ENCODE measurements at regions not wholly inside any gene's neighbourhood (a gene's known extent, or its start where the extent isn't known, plus 50 kb on each side); places are given as distances from the start of the nearest gene placed in this dataset.

DNA sequence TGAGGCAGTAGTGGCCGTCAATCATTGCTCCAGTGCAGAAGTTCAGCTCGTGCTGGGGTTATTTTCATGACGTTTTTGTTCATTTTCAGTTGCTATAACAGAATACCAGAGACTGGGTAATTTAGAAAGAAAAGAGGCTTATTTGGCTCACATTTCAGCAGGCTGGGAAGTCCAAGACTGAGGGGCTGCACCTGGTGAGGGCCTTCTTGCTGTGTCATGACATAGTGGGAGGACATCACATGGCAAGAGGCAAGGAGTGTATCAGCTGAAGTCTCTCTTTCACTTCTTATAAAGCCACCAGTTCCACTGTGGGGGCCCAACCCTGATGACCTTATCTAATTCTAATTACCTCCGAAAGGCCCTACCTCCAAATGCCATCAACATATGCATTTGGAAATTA lies 58.0 kb upstream of the DPP10 start:
- Histone ChIP-seq H3K36me3 (ENCODE audit: insufficient read depth, low read length) (no peaks in the 10 kb centered on the region), H3F3A (ENCODE audit: insufficient read depth, low read length) (no peaks in the 10 kb centered on the region), H3K9ac (ENCODE audit: low read length) (no peak overlapping the region), H3K9me2 (ENCODE audit: low read depth, low read length) (no peaks in the 10 kb centered on the region), H3K9me3 (ENCODE audit: low read length) (no peaks in the 10 kb centered on the region), H2AFZ (ENCODE audit: low read length) (no peak overlapping the region), H3K27me3 (ENCODE audit: insufficient read depth, low read length) (no peaks in the 10 kb centered on the region), H3K4me2 (ENCODE audit: low read length) (no peak overlapping the region), H3K4me3 (ENCODE audit: low read depth, low read length, poor library complexity, severe bottlenecking) (no peak overlapping the region), H4K20me1 (ENCODE audit: insufficient read depth, low read length) (no peaks in the 10 kb centered on the region), H3K4me1 (ENCODE audit: insufficient read depth, low read length, severe bottlenecking) (no peaks in the 10 kb centered on the region), H3K79me2 (ENCODE audit: insufficient read depth, low read length) (no peaks in the 10 kb centered on the region), H3K27ac (ENCODE audit: low read depth, low read length, poor library complexity, severe bottlenecking) (no peak overlapping the region)
- no peak for TF ChIP-seq EZH2 (IDR thresholded peaks at IDR 0.05; ENCODE audit: borderline replicate concordance, low read length)
- TF ChIP-seq, protein P1, sequence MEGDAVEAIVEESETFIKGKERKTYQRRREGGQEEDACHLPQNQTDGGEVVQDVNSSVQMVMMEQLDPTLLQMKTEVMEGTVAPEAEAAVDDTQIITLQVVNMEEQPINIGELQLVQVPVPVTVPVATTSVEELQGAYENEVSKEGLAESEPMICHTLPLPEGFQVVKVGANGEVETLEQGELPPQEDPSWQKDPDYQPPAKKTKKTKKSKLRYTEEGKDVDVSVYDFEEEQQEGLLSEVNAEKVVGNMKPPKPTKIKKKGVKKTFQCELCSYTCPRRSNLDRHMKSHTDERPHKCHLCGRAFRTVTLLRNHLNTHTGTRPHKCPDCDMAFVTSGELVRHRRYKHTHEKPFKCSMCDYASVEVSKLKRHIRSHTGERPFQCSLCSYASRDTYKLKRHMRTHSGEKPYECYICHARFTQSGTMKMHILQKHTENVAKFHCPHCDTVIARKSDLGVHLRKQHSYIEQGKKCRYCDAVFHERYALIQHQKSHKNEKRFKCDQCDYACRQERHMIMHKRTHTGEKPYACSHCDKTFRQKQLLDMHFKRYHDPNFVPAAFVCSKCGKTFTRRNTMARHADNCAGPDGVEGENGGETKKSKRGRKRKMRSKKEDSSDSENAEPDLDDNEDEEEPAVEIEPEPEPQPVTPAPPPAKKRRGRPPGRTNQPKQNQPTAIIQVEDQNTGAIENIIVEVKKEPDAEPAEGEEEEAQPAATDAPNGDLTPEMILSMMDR (IDR thresholded peaks at IDR 0.05; ENCODE audit: low read length), result no peak

DNA sequence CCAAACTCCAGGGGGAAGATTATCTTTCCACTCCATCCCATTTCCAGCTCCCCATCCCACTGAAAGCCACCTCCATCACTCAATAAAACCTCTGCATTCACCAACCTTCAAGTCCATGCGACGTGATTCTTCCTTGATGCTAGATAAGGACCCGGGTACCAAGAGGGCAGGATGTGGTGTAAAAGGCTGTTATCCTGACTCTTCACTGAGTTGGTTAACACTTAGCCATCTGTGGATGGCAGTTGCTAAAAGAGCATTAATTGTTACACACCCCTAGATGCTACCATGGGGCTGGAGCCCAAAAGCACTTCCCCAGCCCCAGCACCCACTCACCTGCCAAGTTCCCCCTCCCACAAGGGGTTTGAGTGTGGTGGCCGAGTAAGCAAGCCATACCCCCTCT lies 53.4 kb upstream of the DPP10 start:
- no peak overlapping the region for H3K9ac ChIP-seq (ENCODE audit: low read length)
- no peak overlapping the region for H3K4me2 ChIP-seq (ENCODE audit: low read length)
- H3K36me3 ChIP-seq (ENCODE audit: insufficient read depth, low read length), result no peaks in the 10 kb centered on the region
- TF ChIP-seq, protein P1 (IDR thresholded peaks at IDR 0.05; ENCODE audit: low read length), result no peak
- no peak for TF ChIP-seq EZH2 (IDR thresholded peaks at IDR 0.05; ENCODE audit: borderline replicate concordance, low read length)
- H3K4me1 ChIP-seq (ENCODE audit: insufficient read depth, low read length, severe bottlenecking), result no peaks in the 10 kb centered on the region
- H3K27me3 ChIP-seq (ENCODE audit: insufficient read depth, low read length), result no peaks in the 10 kb centered on the region
- H3K9me2 ChIP-seq (ENCODE audit: low read depth, low read length), result no peaks in the 10 kb centered on the region
- no peak overlapping the region for H3K4me3 ChIP-seq (ENCODE audit: low read depth, low read length, poor library complexity, severe bottlenecking)
- no peaks in the 10 kb centered on the region for H3K9me3 ChIP-seq (ENCODE audit: low read length)
- no peak overlapping the region for H2AFZ ChIP-seq (ENCODE audit: low read length)
- no peaks in the 10 kb centered on the region for H3F3A ChIP-seq (ENCODE audit: insufficient read depth, low read length)
- no peak overlapping the region for H3K27ac ChIP-seq (ENCODE audit: low read depth, low read length, poor library complexity, severe bottlenecking)
- H4K20me1 ChIP-seq (ENCODE audit: insufficient read depth, low read length), result no peaks in the 10 kb centered on the region
- no peaks in the 10 kb centered on the region for H3K79me2 ChIP-seq (ENCODE audit: insufficient read depth, low read length)

Data from OCI-LY1 (cell line).